ENCODE measurements at regions not wholly inside any gene's neighbourhood (a gene's known extent, or its start where the extent isn't known, plus 50 kb on each side); places are given as distances from the start of the nearest gene placed in this dataset.
"Not testable (repeated sequence)": the region's sequence is repeated elsewhere in the genome, so short reads cannot be mapped to it uniquely, and the experiment has no call there.

- H3K4me3 Mint-ChIP-seq: no peak overlapping the region
- Histone ChIP-seq H3K4me1 (ENCODE audit: control insufficient read depth, insufficient read depth, low read length, poor library complexity, severe bottlenecking) (peaks cover under 1% of the 10 kb centered on the region), H3K9me3 (ENCODE audit: control insufficient read depth in 2 of 2, low read length in 2 of 2) (peaks cover 8 to 9% of the 10 kb centered on the region in 2 experiments), H3K27ac (ENCODE audit: insufficient read depth, low read length, poor library complexity, severe bottlenecking) (no peak overlapping the region), H3K36me3 (ENCODE audit: control insufficient read depth, insufficient read depth, low read length) (peaks cover 12% of the 10 kb centered on the region), H3K27me3 (ENCODE audit: control insufficient read depth, insufficient read depth, low read length) (no peaks in the 10 kb centered on the region), H3K4me3 (ENCODE audit: low read depth, low read length) (no peak overlapping the region)
- H3K4me1 Mint-ChIP-seq: peaks cover 10 to 49% (median 46%) of the 10 kb centered on the region in 4 donors
- peaks cover 1 to 33% (median 10%) of the 10 kb centered on the region in 7 donors for H3K9me3 Mint-ChIP-seq
- no peaks in the 10 kb centered on the region for H3K27me3 Mint-ChIP-seq
- ATAC-seq (ENCODE audit: low read depth in 2 of 2) (no peak), DNase-seq (no peak)
- H3K27ac Mint-ChIP-seq: no peak overlapping the region
- H3K36me3 Mint-ChIP-seq: peaks cover 72% of the 10 kb centered on the region
These were observed 139.1 kb upstream of the ARG1 start for GRCh38 chr6:131433927-131434326.

- ATAC-seq (ENCODE audit: low read depth in 2 of 2): no peak
- peak overlapping the region in 2 of 4 donors; percentile 32 to 62 for H3K4me3 Mint-ChIP-seq
These were observed 136.7 kb upstream of the ARG1 start for GRCh38 chr6:131436358-131436757.

GRCh38 chr6:131443014-131443413, 130.0 kb upstream of the ARG1 start:
- H3K36me3 ChIP-seq (ENCODE audit: control insufficient read depth, insufficient read depth, low read length): peaks cover 6% of the 10 kb centered on the region
- no peaks in the 10 kb centered on the region for H3K9me3 ChIP-seq (ENCODE audit: control insufficient read depth in 2 of 2, low read length in 2 of 2)
- peaks cover 0 to 4% (median 3%) of the 10 kb centered on the region in 7 donors for H3K9me3 Mint-ChIP-seq
- no peaks in the 10 kb centered on the region for H3K27me3 Mint-ChIP-seq
- peaks cover 12 to 74% (median 54%) of the 10 kb centered on the region in 4 donors for H3K4me1 Mint-ChIP-seq
- H3K4me3 ChIP-seq (ENCODE audit: low read depth, low read length): peak overlapping the region; percentile 78
- peaks cover 37% of the 10 kb centered on the region for H3K4me1 ChIP-seq (ENCODE audit: control insufficient read depth, insufficient read depth, low read length, poor library complexity, severe bottlenecking)
- H3K27ac ChIP-seq (ENCODE audit: insufficient read depth, low read length, poor library complexity, severe bottlenecking): peak overlapping the region; percentile 52
- H3K27me3 ChIP-seq (ENCODE audit: control insufficient read depth, insufficient read depth, low read length): no peaks in the 10 kb centered on the region
- H3K27ac Mint-ChIP-seq: peak overlapping the region; percentile 91 to 98 (median 91)
- H3K36me3 Mint-ChIP-seq: peaks cover 31% of the 10 kb centered on the region
- ATAC-seq (ENCODE audit: low read depth in 2 of 2) (peak in 1 of 2 donors; percentile 36), DNase-seq (peak in 1 of 3 donors; percentile 22)
- peak overlapping the region; percentile 89 to 93 (median 92) for H3K4me3 Mint-ChIP-seq

More at GRCh38 chr6:131436358-131436757, 136.7 kb upstream of the ARG1 start:
- H3K27ac ChIP-seq (ENCODE audit: insufficient read depth, low read length, poor library complexity, severe bottlenecking): no peak overlapping the region
- H3K27me3 ChIP-seq (ENCODE audit: control insufficient read depth, insufficient read depth, low read length): no peaks in the 10 kb centered on the region
- Mint-ChIP-seq H3K27ac (peak overlapping the region in 2 of 3 donors; percentile 11 to 16), H3K36me3 (peaks cover 68% of the 10 kb centered on the region), H3K9me3 (peaks cover 1 to 33% (median 13%) of the 10 kb centered on the region in 7 donors), H3K4me1 (peaks cover 10 to 65% (median 54%) of the 10 kb centered on the region in 4 donors), H3K27me3 (no peaks in the 10 kb centered on the region)
- peaks cover 7% of the 10 kb centered on the region for H3K4me1 ChIP-seq (ENCODE audit: control insufficient read depth, insufficient read depth, low read length, poor library complexity, severe bottlenecking)
- peaks cover 13% of the 10 kb centered on the region for H3K36me3 ChIP-seq (ENCODE audit: control insufficient read depth, insufficient read depth, low read length)
- peaks cover 8 to 9% of the 10 kb centered on the region in 2 experiments for H3K9me3 ChIP-seq (ENCODE audit: control insufficient read depth in 2 of 2, low read length in 2 of 2)
- H3K4me3 ChIP-seq (ENCODE audit: low read depth, low read length): no peak overlapping the region
- no peak for DNase-seq

DNA sequence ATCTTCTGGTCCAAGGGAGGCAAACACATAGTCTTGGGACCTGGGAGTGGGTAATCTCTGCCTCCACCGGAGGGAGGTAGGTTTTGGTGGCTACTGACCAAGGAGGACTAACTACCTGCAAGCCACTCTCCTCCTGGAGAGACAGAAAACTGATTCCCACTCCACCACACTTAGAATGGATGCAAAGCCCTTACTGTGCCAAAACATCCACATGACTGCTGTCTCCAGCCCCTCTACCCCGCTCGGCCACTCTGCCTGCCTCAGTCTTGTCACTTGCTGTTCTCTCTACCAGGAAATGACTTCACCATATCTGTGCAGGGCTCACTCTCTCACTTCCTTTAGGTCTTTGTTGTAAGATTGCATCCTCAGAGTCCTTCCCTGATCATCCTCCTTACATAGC, 129.5 kb upstream of the ARG1 start:
- Histone ChIP-seq H3K36me3 (ENCODE audit: control insufficient read depth, insufficient read depth, low read length) (peaks cover 6% of the 10 kb centered on the region), H3K4me3 (ENCODE audit: low read depth, low read length) (peak overlapping the region; percentile 78), H3K4me1 (ENCODE audit: control insufficient read depth, insufficient read depth, low read length, poor library complexity, severe bottlenecking) (peaks cover 37% of the 10 kb centered on the region), H3K27ac (ENCODE audit: insufficient read depth, low read length, poor library complexity, severe bottlenecking) (peak overlapping the region; percentile 52), H3K9me3 (ENCODE audit: control insufficient read depth in 2 of 2, low read length in 2 of 2) (no peaks in the 10 kb centered on the region), H3K27me3 (ENCODE audit: control insufficient read depth, insufficient read depth, low read length) (no peaks in the 10 kb centered on the region)
- peak overlapping the region; percentile 89 to 93 (median 92) for H3K4me3 Mint-ChIP-seq
- H3K27me3 Mint-ChIP-seq: no peaks in the 10 kb centered on the region
- DNase-seq: peak; percentile 8 to 71 (median 35)
- H3K4me1 Mint-ChIP-seq: peaks cover 12 to 69% (median 50%) of the 10 kb centered on the region in 4 donors
- H3K27ac Mint-ChIP-seq: peak overlapping the region; percentile 91 to 98 (median 91)
- peaks cover 26% of the 10 kb centered on the region for H3K36me3 Mint-ChIP-seq
- peak; percentile 91 to 92 for ATAC-seq (ENCODE audit: low read depth in 2 of 2)
- H3K9me3 Mint-ChIP-seq: peaks cover 0 to 3% (median under 1%) of the 10 kb centered on the region in 7 donors

DNA sequence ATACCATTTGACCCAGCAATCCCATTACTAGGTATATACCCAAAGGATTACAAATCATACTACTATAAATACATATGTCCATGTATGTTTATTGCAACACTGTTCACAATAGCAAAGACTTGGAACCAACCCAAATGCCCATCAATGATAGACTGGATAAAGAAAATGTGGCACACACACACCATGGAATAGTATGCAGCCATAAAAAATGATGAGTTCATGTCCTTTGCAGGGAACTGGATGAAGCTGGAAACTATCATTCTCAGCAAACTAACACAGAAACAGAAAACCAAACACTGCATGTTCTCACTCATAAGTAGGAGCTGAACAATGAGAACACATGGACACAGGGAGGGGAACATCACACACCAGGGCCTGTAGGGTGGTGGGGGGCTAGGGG, 127.7 kb upstream of the ARG1 start:
- ATAC-seq (ENCODE audit: low read depth in 2 of 2); DNase-seq; H3K4me3 ChIP-seq (ENCODE audit: low read depth, low read length); H3K9me3 ChIP-seq (ENCODE audit: control insufficient read depth in 2 of 2, low read length in 2 of 2); H3K9me3 Mint-ChIP-seq; H3K27ac ChIP-seq (ENCODE audit: insufficient read depth, low read length, poor library complexity, severe bottlenecking); H3K27me3 ChIP-seq (ENCODE audit: control insufficient read depth, insufficient read depth, low read length); H3K36me3 ChIP-seq (ENCODE audit: control insufficient read depth, insufficient read depth, low read length); H3K27me3 Mint-ChIP-seq: not testable (repeated sequence)
- peak overlapping the region in 1 of 3 donors; percentile 91 for H3K27ac Mint-ChIP-seq
- H3K4me3 Mint-ChIP-seq: peak overlapping the region in 1 of 4 donors; percentile 90
- H3K4me1 ChIP-seq (ENCODE audit: control insufficient read depth, insufficient read depth, low read length, poor library complexity, severe bottlenecking): peaks cover 33% of the 10 kb centered on the region
- peaks cover 10% of the 10 kb centered on the region for H3K36me3 Mint-ChIP-seq
- peaks cover 12 to 51% (median 33%) of the 10 kb centered on the region in 4 donors for H3K4me1 Mint-ChIP-seq

- no peak overlapping the region for H3K27ac Mint-ChIP-seq
- ATAC-seq (ENCODE audit: low read depth in 2 of 2): no peak
- H3K36me3 ChIP-seq (ENCODE audit: control insufficient read depth, insufficient read depth, low read length): no peaks in the 10 kb centered on the region
These were observed 122.2 kb upstream of the ARG1 start for GRCh38 chr6:131450861-131451260.

DNA sequence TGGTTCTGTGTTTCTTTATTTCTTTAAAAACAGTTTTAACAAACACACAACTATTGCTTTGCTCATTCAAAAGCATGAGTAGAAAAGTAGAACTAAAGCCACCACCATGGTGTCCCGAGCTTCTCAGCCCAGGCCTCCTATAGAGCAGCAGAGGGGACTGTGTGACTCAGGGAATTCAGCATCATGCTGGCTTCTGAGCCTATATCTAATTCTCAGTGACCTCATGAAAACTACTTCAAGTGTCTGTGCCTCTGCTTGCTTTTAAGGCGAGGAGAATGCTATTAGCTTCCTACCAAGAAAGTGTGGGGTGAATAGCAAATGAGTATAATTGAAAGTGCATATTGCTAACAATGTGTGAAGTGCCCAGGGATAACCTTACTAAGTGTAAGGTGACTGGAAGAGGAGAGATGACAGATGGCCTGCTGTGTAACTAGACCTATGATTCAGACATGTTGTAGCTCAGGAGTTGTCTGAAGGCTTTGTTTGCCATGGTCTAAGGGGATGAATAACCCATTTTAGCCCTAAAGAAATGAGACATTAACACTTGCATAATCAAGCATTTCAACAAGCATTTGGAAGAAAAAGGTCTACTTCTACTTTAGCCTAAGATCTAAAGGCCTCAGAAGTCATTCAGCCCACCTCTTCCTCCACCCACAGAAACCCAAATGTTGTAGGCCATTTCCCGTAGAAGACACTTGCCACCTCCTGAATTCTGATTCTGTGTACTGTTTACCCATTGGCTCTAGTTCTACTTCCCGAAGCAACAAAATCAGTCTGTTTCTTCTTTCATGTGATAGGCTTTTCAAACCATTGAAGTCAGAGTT, 121.5 kb upstream of the ARG1 start:
- Histone ChIP-seq H3K27ac (ENCODE audit: insufficient read depth, low read length, poor library complexity, severe bottlenecking) (no peak overlapping the region), H3K27me3 (ENCODE audit: control insufficient read depth, insufficient read depth, low read length) (no peaks in the 10 kb centered on the region), H3K4me1 (ENCODE audit: control insufficient read depth, insufficient read depth, low read length, poor library complexity, severe bottlenecking) (peaks cover 2% of the 10 kb centered on the region), H3K4me3 (ENCODE audit: low read depth, low read length) (no peak overlapping the region), H3K9me3 (ENCODE audit: control insufficient read depth in 2 of 2, low read length in 2 of 2) (no peaks in the 10 kb centered on the region), H3K36me3 (ENCODE audit: control insufficient read depth, insufficient read depth, low read length) (no peaks in the 10 kb centered on the region)
- H3K4me3 Mint-ChIP-seq: no peak overlapping the region
- H3K4me1 Mint-ChIP-seq: peaks cover 0 to 18% (median 11%) of the 10 kb centered on the region in 4 donors
- H3K36me3 Mint-ChIP-seq: peaks cover 6% of the 10 kb centered on the region
- ATAC-seq (ENCODE audit: low read depth in 2 of 2) (no peak), DNase-seq (no peak)
- peaks cover 8% of the 10 kb centered on the region for H3K27me3 Mint-ChIP-seq
- H3K27ac Mint-ChIP-seq: peak overlapping the region in 1 of 3 donors; percentile 34
- H3K9me3 Mint-ChIP-seq: peaks cover 0 to 2% (median 0%) of the 10 kb centered on the region in 7 donors

More at GRCh38 chr6:131450861-131451260, 122.2 kb upstream of the ARG1 start:
- Mint-ChIP-seq H3K4me3 (no peak overlapping the region), H3K36me3 (peaks cover 6% of the 10 kb centered on the region), H3K27me3 (peaks cover 8% of the 10 kb centered on the region), H3K9me3 (peaks cover 0 to 2% (median 0%) of the 10 kb centered on the region in 7 donors), H3K4me1 (peaks cover 0 to 18% (median 12%) of the 10 kb centered on the region in 4 donors)
- DNase-seq: no peak
- no peaks in the 10 kb centered on the region for H3K27me3 ChIP-seq (ENCODE audit: control insufficient read depth, insufficient read depth, low read length)
- no peaks in the 10 kb centered on the region for H3K9me3 ChIP-seq (ENCODE audit: control insufficient read depth in 2 of 2, low read length in 2 of 2)
- H3K4me1 ChIP-seq (ENCODE audit: control insufficient read depth, insufficient read depth, low read length, poor library complexity, severe bottlenecking): peaks cover 2% of the 10 kb centered on the region
- H3K27ac ChIP-seq (ENCODE audit: insufficient read depth, low read length, poor library complexity, severe bottlenecking): no peak overlapping the region
- H3K4me3 ChIP-seq (ENCODE audit: low read depth, low read length): no peak overlapping the region
